Liver (tissue), 8 donors: ENCODE measurements at regions not wholly inside any gene's neighbourhood (a gene's known extent, or its start where the extent isn't known, plus 50 kb on each side); places are given as distances from the start of the nearest gene placed in this dataset.

Source experiments
- DNase-seq: peaks from one replicate; pipeline ENCODE4 v3.0.0-alpha.2; 2017; ENCODE audit warnings: low spot score
- H3K27ac ChIP-seq, 2 donors: one replicate each; pipeline ENCODE4 v1.7.0; 2013; ENCODE audit warnings: inconsistent platforms in 2 of 2, low read length in 2 of 2, control low read depth in 1 of 2, low read depth in 1 of 2, mild to moderate bottlenecking in 1 of 2
- H3K27me3 ChIP-seq, 4 donors: one replicate each; pipeline versions ENCODE4 v1.6.1 to v1.7.0; 2013; ENCODE audit warnings: low read length in 3 of 4, inconsistent platforms in 1 of 4, mild to moderate bottlenecking in 1 of 4, moderate library complexity in 1 of 4; ENCODE audit not compliant: control insufficient read depth in 4 of 4, insufficient read depth in 4 of 4
- H3K36me3 ChIP-seq, 4 donors: one replicate each; pipeline versions ENCODE4 v1.6.1 to v1.7.0; 2013; ENCODE audit warnings: low read length in 3 of 4, mild to moderate bottlenecking in 3 of 4, low read depth in 1 of 4, moderate library complexity in 1 of 4; ENCODE audit not compliant: control insufficient read depth in 4 of 4, insufficient read depth in 3 of 4
- H3K4me1 ChIP-seq, 4 donors: one replicate each; pipeline versions ENCODE4 v1.6.1 to v1.7.0; 2013; ENCODE audit warnings: low read length in 3 of 4, mild to moderate bottlenecking in 3 of 4, moderate library complexity in 1 of 4; ENCODE audit not compliant: control insufficient read depth in 4 of 4, insufficient read depth in 4 of 4
- H3K4me3 ChIP-seq, 3 donors: one replicate each; pipeline versions ENCODE4 v1.6.1 to v1.7.0; 2013; ENCODE audit warnings: low read length in 3 of 3, control low read depth in 1 of 3, low read depth in 1 of 3, mild to moderate bottlenecking in 1 of 3
- H3K9ac ChIP-seq, 2 donors: one replicate each; pipeline ENCODE4 v1.7.0; 2013; ENCODE audit warnings: low read length in 2 of 2, mild to moderate bottlenecking in 2 of 2, moderate library complexity in 2 of 2, control low read depth in 1 of 2, low read depth in 1 of 2
- H3K9me3 ChIP-seq, 4 donors: one replicate each; pipeline versions ENCODE4 v1.6.1 to v1.7.0; 2013; ENCODE audit warnings: low read length in 3 of 4; ENCODE audit not compliant: control insufficient read depth in 4 of 4
- ATF3 ChIP-seq: IDR thresholded peaks from 2 replicates; pipeline ENCODE4 v1.6.1; 2016; ENCODE audit warnings: antibody characterized with exemption
- CTCF ChIP-seq: fragments of 150-350 bp; IDR thresholded peaks from 2 replicates; pipeline ENCODE4 v1.5.1; 2017; ENCODE audit warnings: improper control_type of control experiment, low read depth, low read length; ENCODE audit not compliant: missing input control
- EGR1 ChIP-seq, 2 donors: IDR thresholded peaks; 2 replicates each; pipeline ENCODE4 v1.6.1; 2016 to 2018; ENCODE audit warnings: antibody characterized with exemption in 2 of 2, low read depth in 2 of 2
- FOXA1 ChIP-seq: IDR thresholded peaks from 2 replicates; pipeline ENCODE4 v1.6.1; 2016; ENCODE audit warnings: antibody characterized with exemption
- FOXA2 ChIP-seq: IDR thresholded peaks from 2 replicates; pipeline ENCODE4 v1.6.1; 2016; ENCODE audit warnings: antibody characterized with exemption
- GABPA ChIP-seq, 2 donors: IDR thresholded peaks in 1 of 2; conservative IDR thresholded peaks in 1 of 2; 2 replicates each; pipeline ENCODE4 v1.6.1; 2016; ENCODE audit warnings: antibody characterized with exemption in 2 of 2, mild to moderate bottlenecking in 1 of 2, moderate library complexity in 1 of 2
- HNF4A ChIP-seq, 2 donors: conservative IDR thresholded peaks; 2 replicates each; pipeline ENCODE4 v1.6.1; 2016; ENCODE audit warnings: antibody characterized with exemption in 2 of 2, mild to moderate bottlenecking in 2 of 2
- HNF4G ChIP-seq: IDR thresholded peaks from 2 replicates; pipeline ENCODE4 v1.6.1; 2016; ENCODE audit warnings: antibody characterized with exemption
- JUND ChIP-seq, 2 donors: IDR thresholded peaks; 2 replicates each; pipeline ENCODE4 v1.6.1; 2016; ENCODE audit warnings: antibody characterized with exemption in 2 of 2
- MAX ChIP-seq: IDR thresholded peaks from 2 replicates; pipeline ENCODE4 v1.6.1; 2016; ENCODE audit warnings: antibody characterized with exemption
- NR2F2 ChIP-seq: IDR thresholded peaks from 2 replicates; pipeline ENCODE4 v1.6.1; 2016; ENCODE audit warnings: antibody characterized with exemption
- RAD21 ChIP-seq, 2 donors: IDR thresholded peaks; 2 replicates each; pipeline ENCODE4 v1.6.1; 2016; ENCODE audit warnings: antibody characterized with exemption in 2 of 2, mild to moderate bottlenecking in 2 of 2
- REST ChIP-seq: IDR thresholded peaks from 2 replicates; pipeline ENCODE4 v1.6.1; 2016; ENCODE audit warnings: antibody characterized with exemption, mild to moderate bottlenecking
- RXRA ChIP-seq, 2 donors: IDR thresholded peaks; 2 replicates each; pipeline ENCODE4 v1.6.1; 2017 to 2018; ENCODE audit warnings: antibody characterized with exemption in 2 of 2, mild to moderate bottlenecking in 1 of 2
- SP1 ChIP-seq: IDR thresholded peaks from 2 replicates; pipeline ENCODE4 v1.6.1; 2018; ENCODE audit warnings: antibody characterized with exemption, mild to moderate bottlenecking
- TAF1 ChIP-seq: conservative IDR thresholded peaks from 2 replicates; pipeline ENCODE4 v1.6.1; 2016; ENCODE audit warnings: antibody characterized with exemption, mild to moderate bottlenecking
- YY1 ChIP-seq: IDR thresholded peaks from 2 replicates; pipeline ENCODE4 v1.6.1; 2016; ENCODE audit warnings: antibody characterized with exemption, mild to moderate bottlenecking
- ZBTB33 ChIP-seq: IDR thresholded peaks from 2 replicates; pipeline ENCODE4 v1.6.1; 2016; ENCODE audit warnings: antibody characterized with exemption
- WGBS: extraction: QIAGEN DNeasy Blood & Tissue Kit; methylation state at CpG from one replicate; pipeline ENCODE4 v1.1.7; 2013; 5-methylcytosine and 5-hydroxymethylcytosine counted together
- donor health status: healthy.
- donor health status: healthy.
- donor health status: healthy.
- donor health status: healthy.
- donor health status: healthy.

GRCh38 chr13:18971576-18972219, 209.9 kb downstream of the TUBA3C start:
- H3K27ac ChIP-seq, result no peak overlapping the region
- H3K9me3 ChIP-seq, result no peaks in the 10 kb centered on the region
- H3K4me3 ChIP-seq, result no peak overlapping the region
- no peak for TF ChIP-seq EGR1 (IDR thresholded peaks at IDR 0.05; ENCODE audit: low read depth in 2 of 2)
- TF ChIP-seq TAF1, result no peak
- no peak for TF ChIP-seq CTCF
- TF ChIP-seq YY1, result no peak
- TF ChIP-seq GABPA (IDR thresholded peaks at IDR 0.05 in 1 of 2, conservative IDR thresholded peaks at IDR 0.05 in 1 of 2), result no peak
- TF ChIP-seq HNF4A (conservative IDR thresholded peaks at IDR 0.05), result no peak
- TF ChIP-seq MAX, result no peak
- TF ChIP-seq FOXA1, result no peak
- no peak for TF ChIP-seq ZBTB33
- TF ChIP-seq REST, result no peak
- TF ChIP-seq RXRA (IDR thresholded peaks at IDR 0.05), result no peak
- TF ChIP-seq JUND (IDR thresholded peaks at IDR 0.05), result no peak
- no peak for TF ChIP-seq HNF4G
- no peak for TF ChIP-seq FOXA2
- TF ChIP-seq ATF3, result no peak
- TF ChIP-seq NR2F2, result no peak
- H3K9ac ChIP-seq, result no peak overlapping the region
- H3K36me3 ChIP-seq, result no peaks in the 10 kb centered on the region
- no peaks in the 10 kb centered on the region for H3K4me1 ChIP-seq
- 71% methylated on average over 4 of the region's 4 CpGs for WGBS
- no peak for DNase-seq
- no peaks in the 10 kb centered on the region for H3K27me3 ChIP-seq

GRCh38 chr13:18965347-18965855, 216.2 kb downstream of the TUBA3C start:
- H3K36me3 ChIP-seq, result no peaks in the 10 kb centered on the region
- 71% methylated on average over 14 of the region's 14 CpGs for WGBS
- H3K27ac ChIP-seq, result no peak overlapping the region
- no peak overlapping the region for H3K9ac ChIP-seq
- H3K9me3 ChIP-seq, result peaks cover 0 to 7% (median 0%) of the 10 kb centered on the region in 4 donors
- no peaks in the 10 kb centered on the region for H3K4me1 ChIP-seq
- H3K4me3 ChIP-seq, result no peak overlapping the region
- DNase-seq, result no peak
- no peaks in the 10 kb centered on the region for H3K27me3 ChIP-seq
- no peak for TF ChIP-seq MAX
- no peak for TF ChIP-seq ATF3
- TF ChIP-seq FOXA2, result no peak
- no peak for TF ChIP-seq HNF4A (conservative IDR thresholded peaks at IDR 0.05)
- no peak for TF ChIP-seq FOXA1
- no peak for TF ChIP-seq YY1
- no peak for TF ChIP-seq ZBTB33
- no peak for TF ChIP-seq SP1
- no peak for TF ChIP-seq RAD21 (IDR thresholded peaks at IDR 0.05)
- TF ChIP-seq JUND (IDR thresholded peaks at IDR 0.05), result no peak
- no peak for TF ChIP-seq NR2F2
